GM18867 (cell line): ENCODE measurements at regions not wholly inside any gene's neighbourhood (a gene's known extent, or its start where the extent isn't known, plus 50 kb on each side); places are given as distances from the start of the nearest gene placed in this dataset.

Experiments
- ATAC-seq: cut with Tn5 transposase; IDR thresholded peaks from one replicate; pipeline ENCODE4 v1.9.1; 2021; ENCODE audit warnings: mild to moderate bottlenecking, moderate library complexity; ENCODE audit not compliant: unreplicated experiment

GRCh38 chr18:78031589-78031988 is 781.9 kb downstream of the GALR1 start:
- no peak for ATAC-seq

GRCh38 chr18:78031991-78032390 is 782.3 kb downstream of the GALR1 start:
- no peak for ATAC-seq

GRCh38 chr18:78032574-78032973 is 782.9 kb downstream of the GALR1 start:
- no peak for ATAC-seq

GRCh38 chr18:78034755-78035154 is 785.1 kb downstream of the GALR1 start:
- ATAC-seq = no peak

GRCh38 chr18:78041218-78041617 is 791.6 kb downstream of the GALR1 start:
- ATAC-seq = no peak

- ATAC-seq = no peak
Measured at GRCh38 chr18:78046631-78047030, 797.0 kb downstream of the GALR1 start.

- no peak for ATAC-seq
Measured at GRCh38 chr18:78049281-78049680, 799.6 kb downstream of the GALR1 start.

GRCh38 chr18:78054801-78055200 is 805.2 kb downstream of the GALR1 start:
- ATAC-seq = no peak

GRCh38 chr18:78056011-78056410 is 806.4 kb downstream of the GALR1 start:
- no peak for ATAC-seq

GRCh38 chr18:78069784-78070664 is 820.4 kb downstream of the GALR1 start:
- ATAC-seq = no peak

GRCh38 chr18:78071166-78071710 is 821.6 kb downstream of the GALR1 start:
- ATAC-seq = no peak

GRCh38 chr18:78071776-78072175 is 822.1 kb downstream of the GALR1 start:
- no peak for ATAC-seq

GRCh38 chr18:78072375-78072774 is 822.7 kb downstream of the GALR1 start:
- no peak for ATAC-seq

- ATAC-seq = no peak
Measured at GRCh38 chr18:78073275-78073674, 823.6 kb downstream of the GALR1 start.

GRCh38 chr18:78074400-78075020 is 824.9 kb downstream of the GALR1 start:
- no peak for ATAC-seq

GRCh38 chr18:78080081-78080480 is 830.4 kb downstream of the GALR1 start:
- no peak for ATAC-seq

- ATAC-seq = no peak
Measured at GRCh38 chr18:78080761-78081160, 831.1 kb downstream of the GALR1 start.

- ATAC-seq = no peak
Measured at GRCh38 chr18:78082816-78083215, 833.2 kb downstream of the GALR1 start.

GRCh38 chr18:78085241-78086185 is 835.9 kb downstream of the GALR1 start:
- no peak for ATAC-seq

GRCh38 chr18:78086931-78087330 is 837.3 kb downstream of the GALR1 start:
- ATAC-seq = no peak

GRCh38 chr18:78087338-78087737 is 837.7 kb downstream of the GALR1 start:
- ATAC-seq = no peak
